A673 (cell line): ENCODE measurements at regions not wholly inside any gene's neighbourhood (a gene's known extent, or its start where the extent isn't known, plus 50 kb on each side); places are given as distances from the start of the nearest gene placed in this dataset.

Experiments
- BruUV-seq: library from RNA; stranded (reverse); fragments of 400-500 nt; replicated peaks from 2 replicates; lab custom pipeline; 2021; lab: Mats Ljungman, UMichigan
- CTCF ChIA-PET: fragments of 300-600 bp; sonication (Branson Sonifier 250); formaldehyde crosslinking; loops from one replicate; lab custom pipeline; 2022; ENCODE audit warnings: antibody characterized with exemption; lab: Charles Lee
- POLR2A ChIA-PET: fragments of 300-600 bp; sonication (Branson Sonifier 250); formaldehyde crosslinking; loops from one replicate; lab custom pipeline; 2022; ENCODE audit warnings: antibody characterized with exemption; ENCODE audit not compliant: low non-redundant PET; lab: Charles Lee
- DNase-seq: peaks from one replicate; pipeline ENCODE4 v3.0.0-alpha.2; 2015; ENCODE audit warnings: low spot score
- H3K27ac ChIP-seq: fragments of 200-600 bp; sonication (generic); 2 replicates; pipeline ENCODE4 v1.5.1; 2016; ENCODE audit warnings: mixed run types, low read depth, mild to moderate bottlenecking, mixed read lengths, antibody characterized with exemption, low read length; ENCODE audit not compliant: poor library complexity, severe bottlenecking
- H3K27me3 ChIP-seq: fragments of 200-600 bp; sonication (generic); replicated peaks from 2 replicates; pipeline ENCODE4 v1.6.1; 2017; ENCODE audit warnings: mixed run types, low read depth, mild to moderate bottlenecking, mixed read lengths, antibody characterized with exemption, low read length; ENCODE audit not compliant: insufficient read depth, poor library complexity
- H3K36me3 ChIP-seq: fragments of 200-600 bp; sonication (generic); 2 replicates; pipeline ENCODE4 v1.6.1; 2016; ENCODE audit warnings: mixed run types, mild to moderate bottlenecking, mixed read lengths, antibody characterized with exemption, low read length; ENCODE audit not compliant: insufficient read depth, poor library complexity, severe bottlenecking
- H3K4me1 ChIP-seq: fragments of 200-600 bp; sonication (generic); 2 replicates; pipeline ENCODE4 v1.6.1; 2017; ENCODE audit warnings: mixed run types, mild to moderate bottlenecking, mixed read lengths, antibody characterized with exemption, low read length; ENCODE audit not compliant: insufficient read depth, poor library complexity, severe bottlenecking
- H3K4me3 ChIP-seq: fragments of 200-600 bp; sonication (generic); 2 replicates; pipeline ENCODE4 v1.5.1; 2016; ENCODE audit warnings: low read depth, mixed run types, mild to moderate bottlenecking, mixed read lengths, low read length; ENCODE audit not compliant: poor library complexity, severe bottlenecking
- H3K9me3 ChIP-seq: fragments of 200-600 bp; sonication (generic); 2 replicates; pipeline ENCODE4 v1.6.1; 2016; ENCODE audit warnings: mixed run types, low read depth, mild to moderate bottlenecking, mixed read lengths, antibody characterized with exemption, low read length; ENCODE audit not compliant: poor library complexity, severe bottlenecking
- EZH2 ChIP-seq: fragments of 200-600 bp; sonication (generic); IDR thresholded peaks from 2 replicates; pipeline ENCODE4 v1.6.1; 2017; ENCODE audit warnings: borderline replicate concordance, low read depth, mild to moderate bottlenecking, mixed read lengths, antibody characterized with exemption, low read length; ENCODE audit not compliant: poor library complexity, severe bottlenecking
- intact Hi-C: fragments of 100-400 bp; cut with micrococcal nuclease; formaldehyde crosslinking; loops from one replicate; pipeline ENCODE4 v1.10.0; 2022; ENCODE audit not compliant: unreplicated experiment
- TF ChIP-seq, protein P1 (sequence below): fragments of 300-800, 200-600 bp; sonication (generic); conservative IDR thresholded peaks from 2 replicates; pipeline ENCODE4 v1.5.1; 2017; ENCODE audit warnings: low read depth, mild to moderate bottlenecking, antibody characterized with exemption, low read length, moderate library complexity, mixed read lengths

DNA sequence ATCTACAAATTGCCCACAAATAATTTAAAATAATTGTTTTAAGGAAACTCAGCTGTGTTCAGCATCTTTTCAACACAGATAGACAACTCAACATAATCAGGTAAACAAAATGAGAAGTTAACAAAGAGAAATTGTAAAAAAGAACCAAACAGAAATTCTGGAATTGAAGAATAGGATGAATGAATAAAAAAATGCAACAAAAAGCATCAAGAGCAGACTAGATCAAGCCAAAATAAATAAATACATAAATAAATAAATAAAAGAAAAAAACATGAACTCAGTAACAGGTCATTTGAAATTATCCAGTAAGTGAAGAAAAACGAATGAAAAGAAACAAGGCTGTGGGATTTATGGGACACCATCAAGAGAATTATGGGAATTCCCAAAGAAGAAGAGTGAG lies 94.0 kb upstream of the CDK6 start:
- ChIA-PET POLR2A (no interaction called here), CTCF (no interaction called here)
- intact Hi-C loops, result no loop called here
- no TSS peak for BruUV-seq
- H3K4me3 ChIP-seq, result no peak overlapping the region
- no peaks in the 10 kb centered on the region for H3K36me3 ChIP-seq
- H3K27ac ChIP-seq, result no peak overlapping the region
- no peaks in the 10 kb centered on the region for H3K9me3 ChIP-seq
- H3K27me3 ChIP-seq, result peaks cover 2% of the 10 kb centered on the region
- DNase-seq, result no peak
- H3K4me1 ChIP-seq, result no peaks in the 10 kb centered on the region
- TF ChIP-seq, protein P1, sequence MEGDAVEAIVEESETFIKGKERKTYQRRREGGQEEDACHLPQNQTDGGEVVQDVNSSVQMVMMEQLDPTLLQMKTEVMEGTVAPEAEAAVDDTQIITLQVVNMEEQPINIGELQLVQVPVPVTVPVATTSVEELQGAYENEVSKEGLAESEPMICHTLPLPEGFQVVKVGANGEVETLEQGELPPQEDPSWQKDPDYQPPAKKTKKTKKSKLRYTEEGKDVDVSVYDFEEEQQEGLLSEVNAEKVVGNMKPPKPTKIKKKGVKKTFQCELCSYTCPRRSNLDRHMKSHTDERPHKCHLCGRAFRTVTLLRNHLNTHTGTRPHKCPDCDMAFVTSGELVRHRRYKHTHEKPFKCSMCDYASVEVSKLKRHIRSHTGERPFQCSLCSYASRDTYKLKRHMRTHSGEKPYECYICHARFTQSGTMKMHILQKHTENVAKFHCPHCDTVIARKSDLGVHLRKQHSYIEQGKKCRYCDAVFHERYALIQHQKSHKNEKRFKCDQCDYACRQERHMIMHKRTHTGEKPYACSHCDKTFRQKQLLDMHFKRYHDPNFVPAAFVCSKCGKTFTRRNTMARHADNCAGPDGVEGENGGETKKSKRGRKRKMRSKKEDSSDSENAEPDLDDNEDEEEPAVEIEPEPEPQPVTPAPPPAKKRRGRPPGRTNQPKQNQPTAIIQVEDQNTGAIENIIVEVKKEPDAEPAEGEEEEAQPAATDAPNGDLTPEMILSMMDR, result no peak
- no peak for TF ChIP-seq EZH2

DNA sequence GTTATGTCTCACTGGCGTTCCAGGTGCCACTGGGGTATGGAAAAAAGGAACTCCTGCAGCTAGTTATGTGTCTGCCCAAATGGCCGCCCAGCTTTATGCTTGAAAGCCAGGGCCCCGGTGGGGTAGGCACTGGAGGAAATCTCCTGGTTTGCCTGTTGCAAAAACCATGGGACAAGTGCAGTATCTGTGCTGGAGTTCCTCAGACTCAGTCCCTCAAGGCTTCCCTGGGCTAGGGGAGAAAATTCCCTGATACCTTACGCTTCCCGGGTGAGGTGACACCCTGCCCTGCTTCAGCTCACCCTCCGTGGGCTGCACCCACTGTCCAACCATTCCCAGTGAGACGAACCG lies 90.3 kb upstream of the CDK6 start:
- Histone ChIP-seq H3K36me3 (no peaks in the 10 kb centered on the region), H3K27me3 (peaks cover 5% of the 10 kb centered on the region), H3K4me1 (no peaks in the 10 kb centered on the region), H3K9me3 (no peaks in the 10 kb centered on the region), H3K4me3 (no peak overlapping the region), H3K27ac (no peak overlapping the region)
- DNase-seq, result no peak
- intact Hi-C loops, result no loop called here
- ChIA-PET CTCF (no interaction called here), POLR2A (no interaction called here)
- no TSS peak for BruUV-seq
- no peak for TF ChIP-seq EZH2
- TF ChIP-seq, protein P1, result no peak

DNA sequence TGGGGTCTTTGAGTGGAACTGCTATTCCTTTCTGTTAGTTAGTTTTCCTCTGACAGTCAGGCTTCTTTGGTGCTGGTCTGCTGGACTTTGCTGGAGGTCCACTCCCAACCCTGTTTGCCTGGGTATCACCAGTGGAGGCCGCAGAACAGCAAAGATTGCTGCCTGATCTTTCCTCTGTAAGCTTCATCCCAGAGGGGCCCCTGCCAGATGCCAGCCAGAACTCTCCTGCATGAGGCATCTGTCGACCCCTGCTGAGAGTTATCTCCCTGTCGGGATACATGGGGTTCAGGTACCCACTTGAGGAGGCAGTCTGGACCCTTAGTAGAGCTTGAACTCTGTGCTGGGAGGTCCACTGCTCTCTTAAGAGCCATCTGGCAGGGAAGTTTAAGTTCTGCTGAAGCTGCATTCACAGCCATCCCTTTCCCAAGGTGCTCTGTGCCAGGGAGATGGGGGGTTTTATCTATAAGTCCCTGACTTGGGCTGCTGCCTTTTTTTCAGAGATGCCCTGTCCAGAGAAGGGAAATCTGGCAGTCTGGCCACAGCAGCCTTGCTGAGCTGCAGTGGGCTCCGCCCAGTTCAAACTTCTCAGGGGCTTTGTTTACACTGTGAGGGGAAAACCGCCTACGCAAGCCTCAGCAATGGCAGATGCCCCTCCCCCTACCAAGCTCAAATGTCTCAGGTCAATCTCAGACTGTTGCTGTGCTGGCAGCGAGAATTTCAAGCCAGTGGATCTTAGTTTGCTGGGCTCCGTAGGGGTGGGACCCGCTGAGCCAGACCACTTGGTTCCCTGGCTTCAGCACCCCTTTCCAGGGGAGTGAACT lies 89.7 kb upstream of the CDK6 start:
- Histone ChIP-seq H3K9me3 (no peaks in the 10 kb centered on the region), H3K36me3 (no peaks in the 10 kb centered on the region), H3K27me3 (peaks cover 5% of the 10 kb centered on the region), H3K4me1 (no peaks in the 10 kb centered on the region), H3K4me3 (no peak overlapping the region), H3K27ac (no peak overlapping the region)
- intact Hi-C loops, result no loop called here
- TF ChIP-seq EZH2, result no peak
- TF ChIP-seq, protein P1, result no peak
- POLR2A ChIA-PET, result no interaction called here
- DNase-seq, result no peak
- no TSS peak for BruUV-seq
- CTCF ChIA-PET, result no interaction called here
